ENCODE measurements at regions not wholly inside any gene's neighbourhood (a gene's known extent, or its start where the extent isn't known, plus 50 kb on each side); places are given as distances from the start of the nearest gene placed in this dataset.

GRCh38 chr5:107790671-107791070 is 119.9 kb upstream of the EFNA5 start:
- TF ChIP-seq CTCF (IDR thresholded peaks at IDR 0.05): no peak
- Mint-ChIP-seq H3K27me3 (ENCODE audit: low read depth, poor library complexity) (no peaks in the 10 kb centered on the region), H3K4me1 (peaks cover 5% of the 10 kb centered on the region), H3K4me3 (no peak overlapping the region), H3K9me3 (peaks cover 37% of the 10 kb centered on the region), H3K27ac (no peak overlapping the region), H3K36me3 (ENCODE audit: low read depth) (peaks cover 2% of the 10 kb centered on the region)
- DNase-seq: no peak

DNA sequence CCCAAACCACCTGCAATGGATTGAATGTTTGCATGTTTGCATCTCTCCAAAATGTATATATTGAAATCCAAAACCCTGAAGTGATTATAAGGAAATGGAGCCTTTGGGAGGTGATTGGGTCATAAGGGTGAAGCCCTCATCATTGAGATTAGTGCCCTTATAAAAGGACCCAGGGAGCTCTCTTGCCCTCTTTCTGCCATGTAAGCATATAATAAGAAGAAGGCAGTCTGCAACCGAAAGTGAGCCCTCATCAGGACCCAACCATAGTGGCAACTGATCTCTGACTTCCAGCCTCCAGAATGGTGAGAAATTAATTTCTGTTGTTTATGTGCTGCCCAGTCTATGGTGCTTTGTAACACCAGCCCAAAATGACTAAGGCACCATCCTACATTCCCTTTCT is 115.7 kb upstream of the EFNA5 start:
- no peak for TF ChIP-seq CTCF (IDR thresholded peaks at IDR 0.05)
- no peak for DNase-seq
- Mint-ChIP-seq H3K27ac (no peak overlapping the region), H3K4me1 (no peaks in the 10 kb centered on the region), H3K9me3 (peaks cover 48% of the 10 kb centered on the region), H3K4me3 (no peak overlapping the region), H3K27me3 (ENCODE audit: low read depth, poor library complexity) (no peaks in the 10 kb centered on the region), H3K36me3 (ENCODE audit: low read depth) (peaks cover 21% of the 10 kb centered on the region)

DNA sequence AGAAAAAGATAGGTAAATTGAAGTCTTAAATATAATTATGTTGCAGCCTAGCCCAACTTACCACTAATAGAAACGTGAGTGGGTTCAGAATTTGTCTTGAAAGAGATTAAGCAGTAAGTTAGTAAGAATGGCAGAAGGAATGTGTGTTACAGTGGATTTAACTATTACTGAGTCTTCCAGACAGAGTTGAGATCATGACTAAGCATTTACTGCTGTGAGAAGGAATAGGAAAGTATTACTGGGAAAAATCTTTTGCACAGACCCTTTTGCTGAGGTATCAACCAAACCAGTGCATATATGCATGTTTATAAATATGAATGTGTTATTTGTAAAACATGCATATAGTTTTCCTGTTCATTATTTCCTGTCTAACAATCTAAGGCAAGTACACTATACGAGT is 112.8 kb upstream of the EFNA5 start:
- Mint-ChIP-seq H3K27me3 (ENCODE audit: low read depth, poor library complexity) (no peaks in the 10 kb centered on the region), H3K9me3 (peaks cover 55% of the 10 kb centered on the region), H3K4me3 (no peak overlapping the region), H3K36me3 (ENCODE audit: low read depth) (peaks cover 30% of the 10 kb centered on the region), H3K4me1 (peaks cover 25% of the 10 kb centered on the region), H3K27ac (no peak overlapping the region)
- TF ChIP-seq CTCF (IDR thresholded peaks at IDR 0.05): no peak
- no peak for DNase-seq

- H3K4me1 Mint-ChIP-seq: peaks cover 34% of the 10 kb centered on the region
- peaks cover 51% of the 10 kb centered on the region for H3K9me3 Mint-ChIP-seq
- no peak for TF ChIP-seq CTCF (IDR thresholded peaks at IDR 0.05)
Observed at GRCh38 chr5:107782561-107783169, 111.9 kb upstream of the EFNA5 start.

GRCh38 chr5:107781451-107781850 is 110.7 kb upstream of the EFNA5 start:
- Mint-ChIP-seq H3K36me3 (ENCODE audit: low read depth) (peaks cover 30% of the 10 kb centered on the region), H3K4me1 (peaks cover 46% of the 10 kb centered on the region), H3K27me3 (ENCODE audit: low read depth, poor library complexity) (no peaks in the 10 kb centered on the region), H3K27ac (peak overlapping the region; percentile 94), H3K9me3 (peaks cover 39% of the 10 kb centered on the region), H3K4me3 (no peak overlapping the region)
- no peak for TF ChIP-seq CTCF (IDR thresholded peaks at IDR 0.05)
- no peak for DNase-seq

More at GRCh38 chr5:107782561-107783169, 111.9 kb upstream of the EFNA5 start:
- no peaks in the 10 kb centered on the region for H3K27me3 Mint-ChIP-seq (ENCODE audit: low read depth, poor library complexity)
- H3K4me3 Mint-ChIP-seq: no peak overlapping the region
- H3K36me3 Mint-ChIP-seq (ENCODE audit: low read depth): peaks cover 30% of the 10 kb centered on the region
- DNase-seq: no peak
- no peak overlapping the region for H3K27ac Mint-ChIP-seq

- no peak for DNase-seq
- Mint-ChIP-seq H3K4me3 (no peak overlapping the region), H3K27ac (no peak overlapping the region), H3K36me3 (ENCODE audit: low read depth) (peaks cover 25% of the 10 kb centered on the region), H3K4me1 (peaks cover 61% of the 10 kb centered on the region), H3K9me3 (peaks cover 33% of the 10 kb centered on the region), H3K27me3 (ENCODE audit: low read depth, poor library complexity) (peaks cover 3% of the 10 kb centered on the region)
- no peak for TF ChIP-seq CTCF (IDR thresholded peaks at IDR 0.05)
Observed at GRCh38 chr5:107779437-107779836, 108.7 kb upstream of the EFNA5 start.
